Ishikawa (cell line): ENCODE measurements at regions not wholly inside any gene's neighbourhood (a gene's known extent, or its start where the extent isn't known, plus 50 kb on each side); places are given as distances from the start of the nearest gene placed in this dataset.

Experiments used
- CEBPB ChIP-seq: IDR thresholded peaks from 2 replicates; pipeline ENCODE4 v1.6.1; 2012
- CREB1 ChIP-seq: IDR thresholded peaks from 2 replicates; pipeline ENCODE4 v1.6.1; 2012; ENCODE audit warnings: low read depth
- EGR1 ChIP-seq: IDR thresholded peaks from 2 replicates; pipeline ENCODE4 v1.6.1; 2012
- EP300 ChIP-seq: IDR thresholded peaks from 2 replicates; pipeline ENCODE4 v1.6.1; 2012; ENCODE audit warnings: borderline replicate concordance
- FOXM1 ChIP-seq: IDR thresholded peaks from 2 replicates; pipeline ENCODE4 v1.6.1; 2012; ENCODE audit warnings: low read depth, borderline replicate concordance
- NFIC ChIP-seq: IDR thresholded peaks from 2 replicates; pipeline ENCODE4 v1.6.1; 2012
- RAD21 ChIP-seq: IDR thresholded peaks from 2 replicates; pipeline ENCODE4 v1.6.1; 2012; ENCODE audit warnings: low read depth
- TAF1 ChIP-seq: IDR thresholded peaks from 2 replicates; pipeline ENCODE4 v1.6.1; 2012; ENCODE audit warnings: low read depth, mild to moderate bottlenecking
- TCF12 ChIP-seq: IDR thresholded peaks from 2 replicates; pipeline ENCODE4 v1.6.1; 2012; ENCODE audit warnings: low read depth
- TEAD4 ChIP-seq: IDR thresholded peaks from 2 replicates; pipeline ENCODE4 v1.6.1; 2012
- YY1 ChIP-seq: IDR thresholded peaks from 2 replicates; pipeline ENCODE4 v1.6.1; 2012; ENCODE audit warnings: low read depth
- ZBTB7A ChIP-seq: IDR thresholded peaks from 2 replicates; pipeline ENCODE4 v1.6.1; 2012; ENCODE audit warnings: low read depth
- TF ChIP-seq, protein P1 (sequence below): IDR thresholded peaks from 2 replicates; pipeline ENCODE4 v1.6.1; 2012
- TF ChIP-seq, protein P2 (sequence below): IDR thresholded peaks from 2 replicates; pipeline ENCODE4 v1.6.1; 2012
- TF ChIP-seq, protein P3 (sequence below): IDR thresholded peaks from 2 replicates; pipeline ENCODE4 v1.6.1; 2012; ENCODE audit warnings: low read depth, mild to moderate bottlenecking

GRCh38 chr9:107541523-107541922, 52.0 kb upstream of the KLF4 start:
- TF ChIP-seq, protein P1, sequence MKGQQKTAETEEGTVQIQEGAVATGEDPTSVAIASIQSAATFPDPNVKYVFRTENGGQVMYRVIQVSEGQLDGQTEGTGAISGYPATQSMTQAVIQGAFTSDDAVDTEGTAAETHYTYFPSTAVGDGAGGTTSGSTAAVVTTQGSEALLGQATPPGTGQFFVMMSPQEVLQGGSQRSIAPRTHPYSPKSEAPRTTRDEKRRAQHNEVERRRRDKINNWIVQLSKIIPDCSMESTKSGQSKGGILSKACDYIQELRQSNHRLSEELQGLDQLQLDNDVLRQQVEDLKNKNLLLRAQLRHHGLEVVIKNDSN, result no peak
- TF ChIP-seq TAF1, result no peak
- no peak for TF ChIP-seq RAD21
- no peak for TF ChIP-seq EP300
- TF ChIP-seq TEAD4, result no peak
- TF ChIP-seq, protein P2, sequence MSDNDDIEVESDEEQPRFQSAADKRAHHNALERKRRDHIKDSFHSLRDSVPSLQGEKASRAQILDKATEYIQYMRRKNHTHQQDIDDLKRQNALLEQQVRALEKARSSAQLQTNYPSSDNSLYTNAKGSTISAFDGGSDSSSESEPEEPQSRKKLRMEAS, result no peak

DNA sequence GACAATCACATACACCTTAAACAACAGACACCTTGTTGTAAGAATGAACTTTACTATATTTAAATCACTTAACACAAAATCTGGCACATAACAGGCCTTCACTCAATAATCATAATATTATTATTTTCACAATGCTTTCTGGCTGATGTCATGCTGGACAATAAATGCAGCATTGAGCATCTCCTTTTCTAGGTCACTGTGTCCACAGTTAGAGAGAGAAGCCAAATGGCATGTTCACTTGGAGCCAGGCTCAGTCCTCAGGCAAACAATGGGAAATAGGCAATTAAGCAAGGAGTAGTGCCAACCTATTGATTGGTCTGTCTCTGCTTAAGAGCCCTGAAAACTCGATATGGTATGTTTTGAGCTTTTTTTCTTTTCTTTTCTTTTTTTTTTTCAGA, 50.6 kb upstream of the KLF4 start:
- TF ChIP-seq, protein P1, result no peak
- TF ChIP-seq FOXM1 (no peak), NFIC (no peak), RAD21 (no peak), YY1 (no peak), CEBPB (no peak), TEAD4 (no peak), TCF12 (no peak), CREB1 (no peak), EGR1 (no peak), ZBTB7A (no peak), EP300 (no peak), TAF1 (no peak)
- TF ChIP-seq, protein P3, sequence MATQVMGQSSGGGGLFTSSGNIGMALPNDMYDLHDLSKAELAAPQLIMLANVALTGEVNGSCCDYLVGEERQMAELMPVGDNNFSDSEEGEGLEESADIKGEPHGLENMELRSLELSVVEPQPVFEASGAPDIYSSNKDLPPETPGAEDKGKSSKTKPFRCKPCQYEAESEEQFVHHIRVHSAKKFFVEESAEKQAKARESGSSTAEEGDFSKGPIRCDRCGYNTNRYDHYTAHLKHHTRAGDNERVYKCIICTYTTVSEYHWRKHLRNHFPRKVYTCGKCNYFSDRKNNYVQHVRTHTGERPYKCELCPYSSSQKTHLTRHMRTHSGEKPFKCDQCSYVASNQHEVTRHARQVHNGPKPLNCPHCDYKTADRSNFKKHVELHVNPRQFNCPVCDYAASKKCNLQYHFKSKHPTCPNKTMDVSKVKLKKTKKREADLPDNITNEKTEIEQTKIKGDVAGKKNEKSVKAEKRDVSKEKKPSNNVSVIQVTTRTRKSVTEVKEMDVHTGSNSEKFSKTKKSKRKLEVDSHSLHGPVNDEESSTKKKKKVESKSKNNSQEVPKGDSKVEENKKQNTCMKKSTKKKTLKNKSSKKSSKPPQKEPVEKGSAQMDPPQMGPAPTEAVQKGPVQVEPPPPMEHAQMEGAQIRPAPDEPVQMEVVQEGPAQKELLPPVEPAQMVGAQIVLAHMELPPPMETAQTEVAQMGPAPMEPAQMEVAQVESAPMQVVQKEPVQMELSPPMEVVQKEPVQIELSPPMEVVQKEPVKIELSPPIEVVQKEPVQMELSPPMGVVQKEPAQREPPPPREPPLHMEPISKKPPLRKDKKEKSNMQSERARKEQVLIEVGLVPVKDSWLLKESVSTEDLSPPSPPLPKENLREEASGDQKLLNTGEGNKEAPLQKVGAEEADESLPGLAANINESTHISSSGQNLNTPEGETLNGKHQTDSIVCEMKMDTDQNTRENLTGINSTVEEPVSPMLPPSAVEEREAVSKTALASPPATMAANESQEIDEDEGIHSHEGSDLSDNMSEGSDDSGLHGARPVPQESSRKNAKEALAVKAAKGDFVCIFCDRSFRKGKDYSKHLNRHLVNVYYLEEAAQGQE, result no peak
- TF ChIP-seq, protein P2, result no peak

GRCh38 chr9:107539427-107540163, 50.0 kb upstream of the KLF4 start:
- TF ChIP-seq RAD21 (no peak), NFIC (no peak), ZBTB7A (no peak), FOXM1 (no peak), TAF1 (no peak), TEAD4 (no peak), TCF12 (no peak), CEBPB (no peak), EP300 (no peak), CREB1 (no peak), YY1 (no peak), EGR1 (no peak)
- TF ChIP-seq, protein P1, result no peak
- TF ChIP-seq, protein P3, result no peak
- TF ChIP-seq, protein P2, result no peak
